Lower lobe of right lung (tissue), 2 donors: ENCODE measurements at regions not wholly inside any gene's neighbourhood (a gene's known extent, or its start where the extent isn't known, plus 50 kb on each side); places are given as distances from the start of the nearest gene placed in this dataset.
"Not testable (repeated sequence)": the region's sequence is repeated elsewhere in the genome, so short reads cannot be mapped to it uniquely, and the experiment has no call there.

ENCODE experiments used
- ATAC-seq, 2 donors: fragments of 200-7000 bp; cut with Tn5 transposase; one replicate each; pipeline ENCODE4 v1.9.1; 2020 to 2022; ENCODE audit warnings: mild to moderate bottlenecking in 2 of 2, moderate library complexity in 2 of 2
- DNase-seq: peaks from one replicate; pipeline ENCODE4 v3.0.0-alpha.2; 2020
- H3K27ac ChIP-seq: fragments of 200-600 bp; one replicate; pipeline ENCODE4 v1.8.0; 2022
- H3K27me3 ChIP-seq: fragments of 200-600 bp; one replicate; pipeline ENCODE4 v1.8.0; 2022; ENCODE audit warnings: low read depth
- H3K36me3 ChIP-seq: fragments of 200-600 bp; one replicate; pipeline ENCODE4 v1.8.0; 2022; ENCODE audit warnings: mild to moderate bottlenecking
- H3K4me1 ChIP-seq: fragments of 200-600 bp; one replicate; pipeline ENCODE4 v1.8.0; 2022
- H3K4me3 ChIP-seq: fragments of 200-600 bp; one replicate; pipeline ENCODE4 v1.8.0; 2022; ENCODE audit warnings: mild to moderate bottlenecking
- H3K9me3 ChIP-seq: fragments of 200-600 bp; one replicate; pipeline ENCODE4 v1.8.0; 2022
- intact Hi-C: fragments of 100-400 bp; cut with DNase I; formaldehyde crosslinking; loops from one replicate; pipeline ENCODE4 v1.11.0; 2022
- TF ChIP-seq, protein P1 (sequence below): fragments of 200-600 bp; IDR thresholded peaks from one replicate; pipeline ENCODE4 v1.8.0; 2022; ENCODE audit warnings: antibody characterized with exemption, mild to moderate bottlenecking
- donor health status: DM: no; HTN: yes; CAD: no; lungs with severe emphysema.

DNA sequence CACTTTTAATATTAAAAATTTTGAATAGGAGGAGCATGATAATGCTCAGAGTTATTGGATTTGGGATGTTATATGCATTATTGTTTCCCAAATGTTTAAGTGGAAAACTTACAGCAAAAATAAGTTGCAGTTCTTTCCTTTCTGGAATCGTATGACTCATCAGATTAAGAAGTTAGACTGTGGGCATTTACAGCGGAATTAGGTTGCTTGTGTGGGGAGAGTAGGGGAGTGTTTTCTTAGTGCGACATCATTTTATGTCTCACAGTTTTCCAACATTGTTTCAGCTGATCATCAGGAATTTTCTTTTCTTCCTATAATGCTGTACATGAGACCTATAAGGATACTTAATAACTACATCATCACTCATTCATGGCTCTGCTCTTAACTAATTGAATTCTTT lies 1631.8 kb downstream of the CDH8 start:
- ATAC-seq: no peak
- no peak for DNase-seq

DNA sequence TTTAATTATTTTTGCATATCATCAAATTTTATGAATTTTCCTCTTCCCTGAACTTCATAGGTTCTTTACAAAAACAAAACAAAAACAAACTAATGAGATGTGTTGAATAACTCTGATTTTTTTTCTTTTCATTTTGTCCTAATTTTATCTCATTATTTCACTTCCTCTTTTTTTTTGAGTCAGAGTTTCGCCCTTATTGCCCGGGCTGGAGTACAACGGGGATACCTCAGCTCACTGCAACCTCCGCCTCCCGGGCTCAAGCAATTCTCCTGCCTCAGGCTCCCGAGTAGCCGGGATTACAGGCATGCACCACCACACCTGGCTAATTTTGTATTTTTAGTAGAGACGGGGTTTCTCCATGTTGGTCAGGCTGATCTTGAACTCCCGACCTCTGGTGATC lies 1633.3 kb downstream of the CDH8 start:
- intact Hi-C loops, DNase-seq, H3K27ac ChIP-seq, H3K9me3 ChIP-seq, H3K4me1 ChIP-seq, H3K4me3 ChIP-seq, H3K27me3 ChIP-seq, ATAC-seq, H3K36me3 ChIP-seq: not testable (repeated sequence)

More for the DNA sequence above, 1631.8 kb downstream of the CDH8 start:
- H3K27me3 ChIP-seq: no peaks in the 10 kb centered on the region
- no peaks in the 10 kb centered on the region for H3K4me1 ChIP-seq
- intact Hi-C loops: no loop called here
- H3K9me3 ChIP-seq: no peaks in the 10 kb centered on the region
- no peak overlapping the region for H3K27ac ChIP-seq
- no peak overlapping the region for H3K4me3 ChIP-seq
- TF ChIP-seq, protein P1, sequence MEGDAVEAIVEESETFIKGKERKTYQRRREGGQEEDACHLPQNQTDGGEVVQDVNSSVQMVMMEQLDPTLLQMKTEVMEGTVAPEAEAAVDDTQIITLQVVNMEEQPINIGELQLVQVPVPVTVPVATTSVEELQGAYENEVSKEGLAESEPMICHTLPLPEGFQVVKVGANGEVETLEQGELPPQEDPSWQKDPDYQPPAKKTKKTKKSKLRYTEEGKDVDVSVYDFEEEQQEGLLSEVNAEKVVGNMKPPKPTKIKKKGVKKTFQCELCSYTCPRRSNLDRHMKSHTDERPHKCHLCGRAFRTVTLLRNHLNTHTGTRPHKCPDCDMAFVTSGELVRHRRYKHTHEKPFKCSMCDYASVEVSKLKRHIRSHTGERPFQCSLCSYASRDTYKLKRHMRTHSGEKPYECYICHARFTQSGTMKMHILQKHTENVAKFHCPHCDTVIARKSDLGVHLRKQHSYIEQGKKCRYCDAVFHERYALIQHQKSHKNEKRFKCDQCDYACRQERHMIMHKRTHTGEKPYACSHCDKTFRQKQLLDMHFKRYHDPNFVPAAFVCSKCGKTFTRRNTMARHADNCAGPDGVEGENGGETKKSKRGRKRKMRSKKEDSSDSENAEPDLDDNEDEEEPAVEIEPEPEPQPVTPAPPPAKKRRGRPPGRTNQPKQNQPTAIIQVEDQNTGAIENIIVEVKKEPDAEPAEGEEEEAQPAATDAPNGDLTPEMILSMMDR: no peak
- no peaks in the 10 kb centered on the region for H3K36me3 ChIP-seq

DNA sequence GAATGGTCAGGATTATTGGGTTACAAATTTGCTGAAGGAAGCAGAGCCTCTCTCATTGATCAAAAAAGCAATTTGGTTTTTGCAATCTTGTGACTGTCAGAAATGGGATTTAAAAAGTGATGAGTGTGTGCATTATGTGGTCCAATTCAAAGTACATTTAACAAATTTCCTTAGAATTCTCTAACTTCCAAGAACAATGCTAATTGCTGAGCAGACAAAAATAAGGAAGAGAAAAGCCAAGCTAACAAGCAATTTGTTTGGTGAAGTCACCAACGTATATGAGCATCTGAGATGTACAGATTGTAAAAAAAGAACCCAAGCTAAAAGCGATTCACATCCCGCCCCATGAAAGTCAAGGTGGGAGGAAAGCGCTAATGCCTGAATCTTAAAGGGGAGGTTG lies 1643.9 kb downstream of the CDH8 start:
- Histone ChIP-seq H3K4me1 (no peaks in the 10 kb centered on the region), H3K36me3 (no peaks in the 10 kb centered on the region), H3K9me3 (no peaks in the 10 kb centered on the region), H3K27ac (no peak overlapping the region), H3K27me3 (no peaks in the 10 kb centered on the region), H3K4me3 (no peak overlapping the region)
- ATAC-seq: no peak
- intact Hi-C loops: no loop called here
- DNase-seq: no peak
- TF ChIP-seq, protein P1: no peak

DNA sequence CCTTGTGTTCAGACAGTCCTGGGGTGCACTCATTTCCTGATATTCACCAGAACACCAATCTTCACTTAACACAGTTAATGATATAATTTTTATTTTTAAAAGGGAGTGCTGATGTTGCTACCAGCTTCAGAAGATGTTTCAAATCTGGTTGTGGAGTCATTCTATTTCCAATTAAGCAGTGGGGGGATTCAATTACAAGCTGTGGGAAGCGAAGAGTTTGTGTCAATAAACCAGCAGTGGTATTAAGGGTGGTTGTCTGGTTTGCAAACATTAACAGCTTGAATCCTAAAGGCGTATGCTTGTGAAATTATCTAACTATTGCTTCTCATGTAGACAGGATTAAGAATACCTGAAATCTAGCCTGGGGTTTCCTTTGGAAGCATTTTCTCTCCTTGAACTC lies 1637.5 kb upstream of the GOT2 start:
- DNase-seq: no peak
- H3K9me3 ChIP-seq: no peaks in the 10 kb centered on the region
- H3K36me3 ChIP-seq: no peaks in the 10 kb centered on the region
- H3K27me3 ChIP-seq: no peaks in the 10 kb centered on the region
- ATAC-seq: no peak
- no peaks in the 10 kb centered on the region for H3K4me1 ChIP-seq
- TF ChIP-seq, protein P1: no peak
- H3K27ac ChIP-seq: no peak overlapping the region
- intact Hi-C loops: no loop called here
- no peak overlapping the region for H3K4me3 ChIP-seq

DNA sequence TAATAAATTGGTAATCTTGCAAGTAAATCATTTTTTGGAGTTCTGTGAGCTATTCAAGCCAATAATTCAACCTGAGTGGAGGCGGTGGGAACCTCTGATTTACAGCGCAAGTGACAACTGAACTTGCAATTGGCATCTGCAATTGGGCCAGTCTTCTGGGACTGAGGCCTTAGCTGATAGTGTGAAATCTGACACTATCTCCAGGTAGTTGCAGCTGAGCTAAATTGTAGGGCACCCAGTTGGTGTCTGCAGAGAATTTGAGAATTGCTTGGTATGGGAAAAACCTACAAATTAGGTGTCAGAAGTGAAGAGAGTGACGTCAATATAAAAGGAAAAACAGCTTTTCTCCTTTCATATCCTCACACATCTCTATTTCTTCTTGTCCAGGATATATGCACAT lies 1633.6 kb upstream of the GOT2 start:
- no peaks in the 10 kb centered on the region for H3K27me3 ChIP-seq

DNA sequence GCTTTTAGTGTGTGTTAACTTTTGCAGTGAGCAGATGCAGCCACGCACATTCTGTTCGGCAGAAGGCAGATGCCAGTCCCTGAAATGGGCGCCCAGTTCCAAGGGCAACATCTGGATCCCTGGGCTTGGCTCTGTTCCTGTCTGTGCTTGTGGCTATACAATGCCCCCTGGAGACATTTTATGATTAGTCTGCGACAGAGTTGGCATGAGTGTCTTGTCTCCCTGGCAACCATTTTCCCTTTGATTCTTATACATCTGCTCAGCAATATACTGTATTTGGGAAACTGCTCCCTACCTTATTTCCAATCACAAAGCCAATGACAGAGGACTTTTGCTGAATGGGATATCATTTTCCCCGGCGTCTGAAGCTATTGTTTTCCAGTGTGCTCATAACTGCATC lies 1629.5 kb upstream of the GOT2 start:
- no peak for DNase-seq

More for the DNA sequence above, 1633.6 kb upstream of the GOT2 start:
- TF ChIP-seq, protein P1: no peak
- Histone ChIP-seq H3K4me1 (no peaks in the 10 kb centered on the region), H3K9me3 (no peaks in the 10 kb centered on the region), H3K27ac (no peak overlapping the region), H3K36me3 (no peaks in the 10 kb centered on the region), H3K4me3 (no peak overlapping the region)
- DNase-seq: no peak
- intact Hi-C loops: no loop called here
- ATAC-seq: no peak

DNA sequence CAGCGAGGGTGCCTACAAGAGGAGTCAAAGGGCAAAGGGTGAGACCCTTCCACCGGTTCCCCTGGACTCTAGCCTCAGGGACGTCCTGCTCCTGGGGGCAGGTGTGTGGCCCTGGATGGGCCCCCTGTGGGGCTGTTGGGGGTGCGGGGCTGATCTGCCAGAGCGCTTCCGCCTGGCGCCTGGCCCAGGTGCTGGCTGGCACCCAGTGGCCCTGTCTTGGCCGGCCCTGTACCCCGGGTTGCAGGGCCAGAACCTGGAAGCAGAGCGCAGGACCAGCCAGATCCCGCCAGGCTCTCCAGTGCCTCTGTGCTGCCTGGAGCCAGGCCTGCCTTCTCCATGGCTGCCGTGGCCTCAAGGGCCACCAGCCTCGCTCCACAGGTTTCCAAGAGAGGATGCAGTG lies 1625.8 kb upstream of the GOT2 start:
- intact Hi-C loops, H3K27ac ChIP-seq, H3K4me3 ChIP-seq, H3K4me1 ChIP-seq, H3K36me3 ChIP-seq, H3K27me3 ChIP-seq, ATAC-seq, H3K9me3 ChIP-seq, DNase-seq: not testable (repeated sequence)

More for the DNA sequence above, 1629.5 kb upstream of the GOT2 start:
- H3K27ac ChIP-seq: no peak overlapping the region
- no peaks in the 10 kb centered on the region for H3K27me3 ChIP-seq
- ATAC-seq: no peak
- TF ChIP-seq, protein P1: no peak
- H3K9me3 ChIP-seq: no peaks in the 10 kb centered on the region
- no peaks in the 10 kb centered on the region for H3K4me1 ChIP-seq
- intact Hi-C loops: no loop called here
- no peaks in the 10 kb centered on the region for H3K36me3 ChIP-seq
- no peak overlapping the region for H3K4me3 ChIP-seq

DNA sequence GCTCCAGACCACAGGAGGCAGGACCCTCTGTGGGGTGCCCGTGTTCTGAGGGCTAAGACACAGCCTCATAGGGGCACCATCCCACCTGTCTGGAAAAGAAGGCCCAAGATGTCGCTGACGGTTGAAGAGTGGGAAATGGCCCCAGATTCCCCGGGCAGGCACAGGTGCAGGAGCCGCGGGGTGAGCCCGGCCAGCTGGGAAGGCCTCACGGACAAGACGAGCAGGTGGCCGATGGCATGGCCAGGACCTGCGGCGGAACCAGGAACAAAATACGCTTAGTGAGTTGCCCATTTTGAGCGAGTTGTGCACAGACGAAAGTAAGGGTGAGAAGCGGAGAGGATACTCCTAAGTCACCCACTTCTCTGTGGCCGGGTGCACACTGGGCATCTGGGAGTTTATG lies 1625.3 kb upstream of the GOT2 start:
- H3K27me3 ChIP-seq, H3K4me3 ChIP-seq, intact Hi-C loops, H3K9me3 ChIP-seq, DNase-seq, H3K4me1 ChIP-seq, ATAC-seq, H3K36me3 ChIP-seq, H3K27ac ChIP-seq: not testable (repeated sequence)

DNA sequence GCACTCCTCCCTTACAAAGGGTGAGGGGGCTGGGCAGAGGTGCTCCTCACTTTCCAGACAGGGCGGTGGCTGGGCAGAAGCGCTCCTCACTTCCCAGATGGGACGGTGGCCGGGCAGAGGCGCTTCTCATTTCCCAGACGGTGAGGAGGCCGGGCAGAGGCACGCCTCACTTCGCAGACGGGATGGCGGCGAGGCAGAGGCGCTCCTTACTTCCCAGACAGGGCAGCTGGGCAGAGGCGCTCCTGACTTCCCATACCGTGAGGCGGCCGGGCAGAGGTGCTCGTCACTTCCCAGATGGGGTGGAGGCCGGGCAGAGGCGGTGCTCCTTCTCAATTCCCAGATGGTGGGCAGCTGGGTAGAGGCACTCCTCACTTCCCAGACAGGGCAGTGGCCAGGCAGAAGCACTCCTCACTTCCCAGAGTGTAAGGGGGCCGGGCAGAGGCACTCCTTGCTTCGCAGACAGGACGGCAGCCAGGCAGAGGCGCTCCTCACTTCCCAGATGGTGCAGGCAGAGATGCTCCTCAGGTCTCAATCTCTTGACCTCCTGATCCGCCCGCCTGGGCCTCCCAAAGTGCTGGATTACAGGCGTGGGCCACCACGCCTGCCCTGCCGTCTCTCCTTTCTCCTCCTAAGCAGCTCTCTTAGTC lies 1623.9 kb upstream of the GOT2 start:
- ATAC-seq, H3K4me1 ChIP-seq, H3K27ac ChIP-seq, H3K36me3 ChIP-seq, H3K4me3 ChIP-seq, H3K27me3 ChIP-seq, H3K9me3 ChIP-seq, intact Hi-C loops, DNase-seq: not testable (repeated sequence)
